Parathyroid adenoma (tissue), 2 donors: ENCODE measurements at regions not wholly inside any gene's neighbourhood (a gene's known extent, or its start where the extent isn't known, plus 50 kb on each side); places are given as distances from the start of the nearest gene placed in this dataset.

Experiments
- H2AFZ ChIP-seq: fragments of 300-600 bp; sonication (generic); one replicate; pipeline ENCODE4 v1.7.0; 2017; ENCODE audit warnings: antibody characterized with exemption, mild to moderate bottlenecking
- H3K27ac ChIP-seq: fragments of 300-600 bp; sonication (generic); one replicate; pipeline ENCODE4 v1.7.0; 2017
- H3K27me3 ChIP-seq: fragments of 300-600 bp; sonication (generic); one replicate; pipeline ENCODE4 v1.7.0; 2017; ENCODE audit warnings: low read length; ENCODE audit not compliant: control insufficient read depth, insufficient read depth
- H3K36me3 ChIP-seq: fragments of 300-600 bp; sonication (generic); one replicate; pipeline ENCODE4 v1.7.0; 2017; ENCODE audit warnings: low read length; ENCODE audit not compliant: control insufficient read depth, insufficient read depth
- H3K4me1 ChIP-seq: fragments of 300-600 bp; sonication (generic); one replicate; pipeline ENCODE4 v1.7.0; 2017; ENCODE audit warnings: control low read depth
- H3K4me2 ChIP-seq: fragments of 300-600 bp; sonication (generic); one replicate; pipeline ENCODE4 v1.7.0; 2017; ENCODE audit warnings: low read length
- H3K4me3 ChIP-seq: fragments of 300-600 bp; sonication (generic); one replicate; pipeline ENCODE4 v1.7.0; 2017; ENCODE audit warnings: low read depth, low read length
- H3K79me2 ChIP-seq: fragments of 300-600 bp; sonication (generic); one replicate; pipeline ENCODE4 v1.7.0; 2017; ENCODE audit warnings: control low read depth
- H3K9ac ChIP-seq: fragments of 300-600 bp; sonication (generic); one replicate; pipeline ENCODE4 v1.7.0; 2017; ENCODE audit warnings: mild to moderate bottlenecking
- H3K9me3 ChIP-seq: fragments of 300-600 bp; sonication (generic); one replicate; pipeline ENCODE4 v1.7.0; 2017; ENCODE audit warnings: low read length; ENCODE audit not compliant: control insufficient read depth
- TF ChIP-seq, protein P1 (sequence below): fragments of 300-600 bp; sonication (generic); IDR thresholded peaks from one replicate; pipeline ENCODE4 v1.7.0; 2017; ENCODE audit warnings: antibody characterized with exemption, mild to moderate bottlenecking
- donor health status: primary hyperparathyroidism.

GRCh38 chr4:28373191-28373590 is 1512.5 kb downstream of the STIM2 start:
- TF ChIP-seq, protein P1, sequence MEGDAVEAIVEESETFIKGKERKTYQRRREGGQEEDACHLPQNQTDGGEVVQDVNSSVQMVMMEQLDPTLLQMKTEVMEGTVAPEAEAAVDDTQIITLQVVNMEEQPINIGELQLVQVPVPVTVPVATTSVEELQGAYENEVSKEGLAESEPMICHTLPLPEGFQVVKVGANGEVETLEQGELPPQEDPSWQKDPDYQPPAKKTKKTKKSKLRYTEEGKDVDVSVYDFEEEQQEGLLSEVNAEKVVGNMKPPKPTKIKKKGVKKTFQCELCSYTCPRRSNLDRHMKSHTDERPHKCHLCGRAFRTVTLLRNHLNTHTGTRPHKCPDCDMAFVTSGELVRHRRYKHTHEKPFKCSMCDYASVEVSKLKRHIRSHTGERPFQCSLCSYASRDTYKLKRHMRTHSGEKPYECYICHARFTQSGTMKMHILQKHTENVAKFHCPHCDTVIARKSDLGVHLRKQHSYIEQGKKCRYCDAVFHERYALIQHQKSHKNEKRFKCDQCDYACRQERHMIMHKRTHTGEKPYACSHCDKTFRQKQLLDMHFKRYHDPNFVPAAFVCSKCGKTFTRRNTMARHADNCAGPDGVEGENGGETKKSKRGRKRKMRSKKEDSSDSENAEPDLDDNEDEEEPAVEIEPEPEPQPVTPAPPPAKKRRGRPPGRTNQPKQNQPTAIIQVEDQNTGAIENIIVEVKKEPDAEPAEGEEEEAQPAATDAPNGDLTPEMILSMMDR: no peak

GRCh38 chr4:28373601-28374000 is 1513.0 kb downstream of the STIM2 start:
- no peak overlapping the region for H3K9ac ChIP-seq
- no peak overlapping the region for H3K27ac ChIP-seq
- H3K4me3 ChIP-seq: no peak overlapping the region
- no peak overlapping the region for H3K4me2 ChIP-seq
- no peaks in the 10 kb centered on the region for H3K4me1 ChIP-seq
- H3K36me3 ChIP-seq: no peaks in the 10 kb centered on the region
- no peaks in the 10 kb centered on the region for H3K27me3 ChIP-seq
- TF ChIP-seq, protein P1: no peak
- H3K79me2 ChIP-seq: no peaks in the 10 kb centered on the region
- no peaks in the 10 kb centered on the region for H3K9me3 ChIP-seq
- H2AFZ ChIP-seq: no peak overlapping the region

More at GRCh38 chr4:28373191-28373590, 1512.5 kb downstream of the STIM2 start:
- Histone ChIP-seq H3K9me3 (no peaks in the 10 kb centered on the region), H3K4me3 (no peak overlapping the region), H3K4me1 (no peaks in the 10 kb centered on the region), H3K27ac (no peak overlapping the region), H3K27me3 (no peaks in the 10 kb centered on the region), H3K36me3 (no peaks in the 10 kb centered on the region), H3K9ac (no peak overlapping the region), H3K4me2 (no peak overlapping the region), H2AFZ (no peak overlapping the region), H3K79me2 (no peaks in the 10 kb centered on the region)

DNA sequence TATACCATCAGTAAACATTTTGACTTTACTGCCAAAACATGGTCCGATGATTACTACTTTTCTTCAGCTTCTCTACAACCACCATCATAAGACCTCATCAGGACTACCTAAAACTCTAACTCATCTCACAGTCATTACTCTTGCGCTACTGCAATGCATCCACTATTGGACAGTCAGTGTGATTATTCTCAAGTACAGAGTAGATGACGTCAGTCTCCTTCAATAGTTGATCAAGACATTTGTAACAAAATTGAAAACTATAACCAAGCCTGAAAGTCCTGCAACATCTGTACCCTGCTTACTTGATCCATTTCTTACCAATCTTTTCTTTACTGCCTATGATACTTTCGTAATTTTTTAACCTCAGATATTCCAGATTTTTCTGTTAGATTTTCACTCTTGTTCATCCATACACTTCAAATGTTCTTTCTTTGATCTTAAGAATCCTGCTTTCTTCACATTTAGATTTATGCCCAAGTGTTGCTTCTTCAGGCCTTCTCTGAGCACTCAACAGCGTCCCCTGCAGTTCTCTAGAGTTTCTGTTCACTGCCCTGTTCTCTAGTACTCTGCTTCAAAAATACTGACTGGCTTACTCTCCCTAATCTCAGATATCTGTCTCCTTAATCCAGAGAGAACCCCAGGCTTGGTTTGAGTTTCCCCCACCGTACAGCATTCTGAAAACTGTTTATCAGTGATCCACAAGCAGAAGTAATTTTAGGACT is 1517.6 kb downstream of the STIM2 start:
- no peaks in the 10 kb centered on the region for H3K36me3 ChIP-seq
- TF ChIP-seq, protein P1: no peak
- H3K4me1 ChIP-seq: no peaks in the 10 kb centered on the region
- no peaks in the 10 kb centered on the region for H3K9me3 ChIP-seq
- no peak overlapping the region for H3K4me3 ChIP-seq
- H3K79me2 ChIP-seq: no peaks in the 10 kb centered on the region
- no peak overlapping the region for H2AFZ ChIP-seq
- no peak overlapping the region for H3K4me2 ChIP-seq
- H3K27me3 ChIP-seq: no peaks in the 10 kb centered on the region
- H3K27ac ChIP-seq: no peak overlapping the region
- H3K9ac ChIP-seq: no peak overlapping the region

DNA sequence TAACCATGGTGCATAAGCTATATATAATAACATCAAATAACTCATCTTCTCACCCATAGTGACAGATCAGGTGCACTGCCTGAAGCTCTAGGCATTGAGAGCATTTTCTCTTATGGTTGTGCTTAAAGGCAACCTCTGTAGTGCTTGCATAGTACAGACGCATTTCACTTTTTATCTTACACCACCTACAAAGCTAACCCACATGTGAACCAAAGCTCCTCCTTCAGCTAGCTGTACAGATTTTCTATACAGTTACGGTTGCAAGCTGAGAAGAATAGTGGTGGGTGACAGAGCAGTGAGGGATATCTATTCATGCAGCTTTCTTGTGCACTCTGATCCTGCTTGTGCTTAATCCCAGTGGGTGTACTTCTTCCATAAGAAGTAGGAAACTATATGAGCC is 1525.2 kb downstream of the STIM2 start:
- TF ChIP-seq, protein P1: no peak
- Histone ChIP-seq H3K4me3 (no peak overlapping the region), H3K36me3 (no peaks in the 10 kb centered on the region), H3K27ac (no peak overlapping the region), H3K9me3 (no peaks in the 10 kb centered on the region), H3K9ac (no peak overlapping the region), H2AFZ (no peak overlapping the region), H3K79me2 (no peaks in the 10 kb centered on the region), H3K4me2 (no peak overlapping the region), H3K27me3 (no peaks in the 10 kb centered on the region), H3K4me1 (no peaks in the 10 kb centered on the region)

DNA sequence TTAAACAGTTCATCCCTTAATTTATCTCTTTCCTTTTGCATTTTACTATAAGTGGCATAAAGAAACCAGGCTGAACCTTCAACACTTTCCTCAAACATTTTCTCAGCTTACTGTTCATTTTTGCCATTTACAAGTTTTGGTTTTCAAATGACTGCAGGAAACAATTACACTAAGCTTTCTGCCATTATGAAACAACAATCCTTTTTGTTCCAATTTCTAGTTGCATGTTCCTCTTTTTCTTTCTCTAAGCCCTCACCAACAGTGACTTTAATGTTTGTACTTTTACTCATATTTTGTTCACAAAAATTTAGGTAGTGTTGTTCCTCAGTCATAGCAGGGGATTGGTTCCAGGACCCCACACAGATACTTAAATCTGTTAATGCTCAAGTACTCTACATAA is 1526.1 kb downstream of the STIM2 start:
- no peaks in the 10 kb centered on the region for H3K79me2 ChIP-seq
- H3K27me3 ChIP-seq: no peaks in the 10 kb centered on the region
- H3K9me3 ChIP-seq: no peaks in the 10 kb centered on the region
- no peaks in the 10 kb centered on the region for H3K36me3 ChIP-seq
- TF ChIP-seq, protein P1: no peak
- H3K27ac ChIP-seq: no peak overlapping the region
- no peak overlapping the region for H2AFZ ChIP-seq
- H3K9ac ChIP-seq: no peak overlapping the region
- no peak overlapping the region for H3K4me3 ChIP-seq
- no peak overlapping the region for H3K4me2 ChIP-seq
- H3K4me1 ChIP-seq: no peaks in the 10 kb centered on the region
